Mucosa of rectum (tissue), 2 donors: ENCODE measurements at regions not wholly inside any gene's neighbourhood (a gene's known extent, or its start where the extent isn't known, plus 50 kb on each side); places are given as distances from the start of the nearest gene placed in this dataset.

Experiments used
- H3K27ac ChIP-seq, 2 donors: one replicate each; pipeline ENCODE4 v1.7.0; 2013; ENCODE audit warnings: inconsistent platforms in 2 of 2, low read depth in 2 of 2, low read length in 2 of 2
- H3K27me3 ChIP-seq, 2 donors: one replicate each; pipeline ENCODE4 v1.7.0; 2013; ENCODE audit warnings: low read length in 2 of 2; ENCODE audit not compliant: control insufficient read depth in 2 of 2, insufficient read depth in 2 of 2
- H3K36me3 ChIP-seq, 2 donors: one replicate each; pipeline ENCODE4 v1.7.0; 2013; ENCODE audit warnings: low read length in 2 of 2; ENCODE audit not compliant: control insufficient read depth in 2 of 2, insufficient read depth in 2 of 2
- H3K4me1 ChIP-seq, 2 donors: one replicate each; pipeline ENCODE4 v1.7.0; 2013; ENCODE audit warnings: low read length in 2 of 2, mild to moderate bottlenecking in 1 of 2; ENCODE audit not compliant: control insufficient read depth in 2 of 2, insufficient read depth in 2 of 2
- H3K4me3 ChIP-seq, 2 donors: one replicate each; pipeline ENCODE4 v1.7.0; 2013; ENCODE audit warnings: low read length in 2 of 2
- H3K9ac ChIP-seq, 2 donors: one replicate each; pipeline ENCODE4 v1.7.0; 2013; ENCODE audit warnings: low read length in 2 of 2, low read depth in 1 of 2, mild to moderate bottlenecking in 1 of 2
- H3K9me3 ChIP-seq, 2 donors: one replicate each; pipeline ENCODE4 v1.7.0; 2013; ENCODE audit warnings: low read length in 2 of 2; ENCODE audit not compliant: control insufficient read depth in 2 of 2
- donor health status: healthy.
- donor health status: Normal muscosa, but diverticular disease.

DNA sequence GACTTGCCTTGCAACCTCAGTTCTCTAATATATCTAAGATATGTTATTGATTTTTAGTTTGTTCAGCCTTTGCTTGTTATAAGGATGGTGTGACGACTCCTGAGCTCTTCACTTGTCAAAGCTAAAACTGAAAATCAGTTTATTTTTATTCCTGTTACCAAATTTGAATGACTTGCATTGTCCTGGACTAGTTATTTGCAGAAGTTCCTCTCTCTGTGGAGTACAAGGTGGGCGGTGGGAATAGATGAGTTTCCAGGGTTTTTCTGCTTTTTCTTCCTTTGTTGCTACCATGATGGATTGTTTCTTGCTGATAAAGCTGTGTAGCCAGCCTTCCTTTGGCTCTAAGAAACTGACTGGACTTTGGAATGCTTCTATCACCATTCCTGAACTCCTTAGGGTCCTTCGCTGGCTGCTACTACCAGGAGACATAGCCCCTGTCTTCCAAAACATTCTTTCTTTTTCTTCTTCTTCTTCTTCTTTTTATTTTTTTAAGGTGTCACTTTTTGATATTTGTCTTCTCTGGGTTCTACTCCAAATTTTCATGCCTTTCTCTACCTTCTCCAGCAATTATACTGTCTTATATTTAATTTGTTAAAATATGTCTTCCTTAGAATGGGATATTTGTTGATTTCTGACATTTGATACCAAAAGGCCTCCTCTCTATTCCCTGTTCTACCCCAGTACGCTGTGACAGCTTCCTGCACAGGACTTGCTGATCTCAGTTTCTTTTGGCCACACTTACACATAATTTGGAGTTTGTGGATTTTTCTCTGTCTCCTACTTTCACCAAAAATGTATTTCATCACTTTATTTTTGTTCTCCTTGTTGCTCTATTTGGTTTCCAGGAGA is 145.1 kb upstream of the THRB start:
- H3K36me3 ChIP-seq = no peaks in the 10 kb centered on the region
- H3K4me1 ChIP-seq = peaks cover 0 to 4% of the 10 kb centered on the region in 2 donors
- no peak overlapping the region for H3K27ac ChIP-seq
- H3K27me3 ChIP-seq = no peaks in the 10 kb centered on the region
- no peaks in the 10 kb centered on the region for H3K9me3 ChIP-seq
- no peak overlapping the region for H3K4me3 ChIP-seq
- H3K9ac ChIP-seq = no peak overlapping the region

DNA sequence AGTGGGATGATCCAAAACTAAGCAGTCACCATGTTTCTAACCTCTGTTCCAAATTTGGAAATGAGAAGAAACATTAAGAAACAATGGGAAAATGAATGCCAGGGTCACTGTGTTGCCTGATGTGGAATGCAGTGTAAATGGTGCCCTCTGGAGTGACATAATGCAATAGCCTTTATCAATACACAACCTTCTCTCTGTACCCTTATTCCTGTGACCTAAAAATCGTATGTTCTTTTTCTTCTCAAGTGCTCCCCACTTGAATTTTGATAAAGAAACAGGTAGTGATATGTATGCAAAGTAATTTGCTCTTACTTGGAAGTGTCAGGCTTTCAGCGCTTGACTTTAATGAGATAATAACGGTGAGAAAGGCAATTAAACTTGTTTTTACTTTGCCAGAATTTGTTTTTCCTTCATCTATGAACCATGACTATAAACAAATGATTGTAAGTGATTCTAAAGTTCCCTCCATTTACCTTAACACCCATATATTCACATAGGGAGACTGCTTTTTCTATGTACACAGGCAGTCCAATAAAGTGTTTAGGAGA is 145.8 kb upstream of the THRB start:
- Histone ChIP-seq H3K36me3 (no peaks in the 10 kb centered on the region), H3K9me3 (no peaks in the 10 kb centered on the region), H3K4me3 (no peak overlapping the region), H3K27ac (no peak overlapping the region), H3K9ac (no peak overlapping the region), H3K4me1 (peaks cover 0 to 4% of the 10 kb centered on the region in 2 donors), H3K27me3 (no peaks in the 10 kb centered on the region)

DNA sequence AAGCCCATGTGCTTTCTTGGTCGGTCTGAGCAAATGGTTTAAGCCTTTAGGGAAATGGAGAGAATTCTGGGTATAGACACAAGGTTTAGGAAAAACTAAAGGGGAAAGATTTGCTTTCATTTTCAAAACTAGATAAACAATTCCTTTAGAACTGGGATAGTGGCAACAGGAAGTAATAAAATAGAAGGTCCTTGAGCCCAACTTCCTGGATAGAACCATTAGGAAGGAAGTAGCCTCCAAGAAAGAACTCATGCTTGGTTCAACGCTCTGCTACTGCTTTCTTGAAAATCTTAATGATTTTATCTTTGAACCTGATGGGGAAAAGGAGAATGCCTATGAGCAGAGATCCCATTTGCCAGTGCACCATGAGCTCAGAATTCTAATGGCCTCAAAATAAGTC is 147.0 kb upstream of the THRB start:
- H3K27me3 ChIP-seq = no peaks in the 10 kb centered on the region
- no peaks in the 10 kb centered on the region for H3K9me3 ChIP-seq
- H3K27ac ChIP-seq = no peak overlapping the region
- no peak overlapping the region for H3K9ac ChIP-seq
- H3K4me1 ChIP-seq = peaks cover 0 to 4% of the 10 kb centered on the region in 2 donors
- H3K4me3 ChIP-seq = no peak overlapping the region
- no peaks in the 10 kb centered on the region for H3K36me3 ChIP-seq

DNA sequence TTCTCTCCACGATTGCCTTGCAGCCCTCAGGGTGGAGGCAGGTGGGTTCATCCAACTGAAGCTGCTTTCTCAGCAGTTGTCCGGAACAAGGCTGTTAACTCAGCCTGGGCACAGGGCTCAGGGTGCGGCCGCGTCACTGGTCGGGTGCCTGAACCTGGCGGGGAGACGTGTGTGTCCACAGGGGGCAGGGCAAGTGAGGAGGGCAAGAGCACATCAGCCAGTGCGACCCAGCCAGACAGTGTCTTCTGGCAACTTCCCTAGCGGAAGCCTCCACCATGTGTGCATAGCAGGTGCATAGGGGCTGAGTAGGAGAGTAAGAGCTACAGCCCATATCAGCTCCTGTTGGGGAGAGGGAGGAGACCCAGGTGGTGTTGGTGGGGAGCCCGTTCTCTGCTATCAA is 150.4 kb upstream of the THRB start:
- Histone ChIP-seq H3K4me3 (no peak overlapping the region), H3K4me1 (peaks cover 0 to 4% of the 10 kb centered on the region in 2 donors), H3K36me3 (no peaks in the 10 kb centered on the region), H3K9ac (no peak overlapping the region), H3K27me3 (no peaks in the 10 kb centered on the region), H3K27ac (no peak overlapping the region), H3K9me3 (no peaks in the 10 kb centered on the region)

DNA sequence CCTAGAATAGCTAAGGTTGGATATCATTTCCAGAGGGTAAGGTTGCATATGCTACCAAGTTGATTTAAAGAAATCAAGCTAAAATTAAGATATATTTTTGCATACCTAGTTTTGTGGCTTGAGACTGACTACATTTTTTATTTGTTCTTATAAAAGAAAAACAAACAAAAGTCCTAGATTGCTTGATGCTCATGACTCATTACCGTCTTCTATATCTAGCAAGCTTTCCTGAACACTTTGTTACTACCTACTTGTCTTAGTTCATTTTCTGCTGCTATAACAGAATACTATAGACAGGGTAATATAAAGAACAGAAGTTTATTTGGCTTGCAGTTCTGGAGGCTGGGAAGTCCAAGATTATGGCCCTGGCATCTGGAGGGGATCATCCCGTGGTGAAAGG is 152.1 kb upstream of the THRB start:
- H3K9me3 ChIP-seq = no peaks in the 10 kb centered on the region
- no peak overlapping the region for H3K4me3 ChIP-seq
- no peaks in the 10 kb centered on the region for H3K27me3 ChIP-seq
- H3K36me3 ChIP-seq = no peaks in the 10 kb centered on the region
- H3K4me1 ChIP-seq = peaks cover 0 to 2% of the 10 kb centered on the region in 2 donors
- H3K27ac ChIP-seq = no peak overlapping the region
- H3K9ac ChIP-seq = no peak overlapping the region

DNA sequence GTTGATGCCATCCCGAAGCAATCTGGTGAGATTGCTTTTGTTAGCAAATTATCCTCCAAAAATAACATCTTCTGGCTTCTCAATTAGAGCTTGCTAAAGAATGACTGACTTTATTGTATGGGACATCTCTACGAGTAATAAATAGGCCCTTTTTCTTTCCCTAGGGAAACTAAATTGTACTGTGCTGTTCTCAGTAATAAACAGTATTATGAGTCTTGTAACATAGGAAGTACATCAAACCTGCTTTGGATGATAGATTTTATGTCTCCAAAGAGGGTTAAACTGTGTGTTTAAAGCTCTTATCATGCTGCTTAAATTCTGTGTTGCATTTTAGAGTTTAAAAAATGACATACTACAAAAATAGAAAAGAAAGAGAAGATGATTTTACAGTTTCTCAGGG is 153.4 kb upstream of the THRB start:
- no peaks in the 10 kb centered on the region for H3K36me3 ChIP-seq

DNA sequence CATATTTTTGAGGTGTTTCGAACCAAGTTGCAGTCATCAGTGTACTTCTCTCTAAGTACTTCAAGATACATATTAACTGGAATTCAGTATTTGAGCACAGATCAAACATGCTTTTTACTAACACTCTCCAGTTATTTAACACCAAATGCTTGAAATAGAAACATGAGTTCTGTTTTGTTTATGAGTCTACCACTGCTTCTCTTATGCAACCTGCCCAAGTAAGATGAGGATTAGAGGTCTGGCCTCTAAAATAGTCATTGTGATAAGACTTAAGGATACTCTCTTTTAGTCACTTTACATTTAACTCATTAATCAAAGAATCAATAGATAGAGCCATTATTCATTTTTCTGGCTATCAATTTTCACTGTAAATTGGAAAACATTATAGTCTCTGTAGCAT is 156.2 kb upstream of the THRB start:
- no peaks in the 10 kb centered on the region for H3K4me1 ChIP-seq
- no peaks in the 10 kb centered on the region for H3K9me3 ChIP-seq
- no peak overlapping the region for H3K4me3 ChIP-seq
- no peaks in the 10 kb centered on the region for H3K27me3 ChIP-seq
- no peaks in the 10 kb centered on the region for H3K36me3 ChIP-seq
- no peak overlapping the region for H3K27ac ChIP-seq
- no peak overlapping the region for H3K9ac ChIP-seq

More for the DNA sequence above, 153.4 kb upstream of the THRB start:
- Histone ChIP-seq H3K27ac (no peak overlapping the region), H3K9ac (no peak overlapping the region), H3K9me3 (no peaks in the 10 kb centered on the region), H3K4me3 (no peak overlapping the region), H3K4me1 (no peaks in the 10 kb centered on the region), H3K27me3 (no peaks in the 10 kb centered on the region)

DNA sequence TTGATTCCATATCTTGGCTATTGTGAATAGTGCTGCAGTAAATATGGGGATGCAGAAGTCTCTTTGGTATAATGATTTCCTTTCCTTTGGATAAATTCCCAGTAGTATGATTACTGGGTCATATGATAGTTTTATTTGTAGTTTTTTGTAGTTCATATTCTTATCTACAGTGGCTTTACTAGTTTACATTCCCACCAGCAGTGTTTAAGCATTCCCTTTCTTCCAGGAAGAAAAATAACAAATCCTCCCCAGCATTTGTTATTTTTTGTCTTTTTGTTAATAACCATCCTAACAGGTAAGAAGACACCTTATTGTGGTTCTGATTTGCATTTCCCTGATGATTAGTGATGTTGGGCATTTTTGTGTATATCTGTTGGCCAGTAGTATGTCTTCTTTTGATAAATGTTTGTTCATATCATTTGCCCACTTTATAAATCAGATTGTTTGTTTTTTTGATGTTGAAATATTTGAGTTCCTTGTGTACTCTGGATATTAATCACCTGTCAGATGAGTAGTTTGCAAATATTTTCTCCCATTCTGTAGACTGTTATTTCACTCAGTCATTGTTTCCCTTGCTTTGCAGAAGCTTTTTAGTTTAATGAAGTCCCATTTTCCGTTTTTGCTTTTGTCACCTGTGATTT is 163.3 kb upstream of the THRB start:
- Histone ChIP-seq H3K9ac (no peak overlapping the region), H3K27ac (no peak overlapping the region), H3K27me3 (no peaks in the 10 kb centered on the region), H3K4me3 (no peak overlapping the region), H3K36me3 (no peaks in the 10 kb centered on the region), H3K9me3 (no peaks in the 10 kb centered on the region), H3K4me1 (peaks cover 0 to 8% of the 10 kb centered on the region in 2 donors)

DNA sequence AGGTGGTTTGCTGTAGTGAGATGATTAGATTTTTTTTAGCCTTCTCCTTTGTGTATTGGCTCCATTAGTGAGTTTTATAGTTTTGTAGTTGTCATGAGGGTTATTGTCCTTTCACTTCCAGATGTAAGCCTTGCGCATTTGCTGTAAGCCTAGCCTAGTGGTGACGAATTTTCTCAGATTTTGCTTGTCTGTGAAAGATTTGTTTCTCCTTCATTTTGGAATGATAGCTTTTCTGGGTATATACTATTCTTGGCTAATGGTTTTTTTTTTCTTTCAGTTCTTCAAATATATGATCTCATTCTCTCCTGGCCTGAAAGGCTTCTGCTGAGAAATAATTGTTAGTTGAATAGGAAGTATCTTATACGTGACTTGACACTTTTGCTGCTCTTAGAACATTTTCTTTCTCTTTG is 166.5 kb upstream of the THRB start:
- no peaks in the 10 kb centered on the region for H3K27me3 ChIP-seq
- no peak overlapping the region for H3K9ac ChIP-seq
- no peaks in the 10 kb centered on the region for H3K9me3 ChIP-seq

More for the DNA sequence above, 166.5 kb upstream of the THRB start:
- Histone ChIP-seq H3K27ac (no peak overlapping the region), H3K4me1 (peaks cover 0 to 10% of the 10 kb centered on the region in 2 donors), H3K4me3 (no peak overlapping the region), H3K36me3 (no peaks in the 10 kb centered on the region)
